Retinal pigment epithelial cell (primary cell): ENCODE measurements at regions not wholly inside any gene's neighbourhood (a gene's known extent, or its start where the extent isn't known, plus 50 kb on each side); places are given as distances from the start of the nearest gene placed in this dataset.
"Not testable (repeated sequence)": the region's sequence is repeated elsewhere in the genome, so short reads cannot be mapped to it uniquely, and the experiment has no call there.

Source experiments
- DNase-seq: peaks from one replicate; pipeline ENCODE4 v3.0.0-alpha.2; 2010; ENCODE audit warnings: low read depth
- H3K4me3 ChIP-seq: 2 replicates; pipeline ENCODE4 v1.5.1; 2011; ENCODE audit warnings: mild to moderate bottlenecking, low read length, control low read depth, moderate library complexity
- TF ChIP-seq, protein P1 (sequence below): conservative IDR thresholded peaks from 2 replicates; pipeline ENCODE4 v1.5.1; 2011; ENCODE audit warnings: low read depth, low read length, control low read depth, inconsistent platforms

DNA sequence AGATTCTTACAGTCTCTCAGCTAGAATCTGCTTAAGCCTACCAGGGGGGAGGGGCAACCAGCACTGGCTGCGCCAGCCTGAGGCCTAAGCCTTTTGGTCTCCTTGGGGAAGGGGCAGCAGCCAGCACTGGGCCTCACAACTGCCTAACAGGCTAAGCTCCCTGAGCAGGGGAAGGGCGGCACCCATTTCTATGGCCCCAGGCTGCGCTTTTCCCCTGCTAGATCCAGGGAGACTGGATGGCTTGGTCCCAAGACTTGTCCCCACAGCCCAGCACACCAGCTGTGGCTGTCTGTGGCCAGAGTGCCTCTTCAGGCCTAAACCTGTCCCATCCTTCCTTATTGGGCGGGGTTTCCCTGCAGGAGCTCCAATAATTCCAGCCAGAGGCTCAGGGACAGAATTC lies 1230.3 kb upstream of the CRIM1 start:
- TF ChIP-seq, protein P1, sequence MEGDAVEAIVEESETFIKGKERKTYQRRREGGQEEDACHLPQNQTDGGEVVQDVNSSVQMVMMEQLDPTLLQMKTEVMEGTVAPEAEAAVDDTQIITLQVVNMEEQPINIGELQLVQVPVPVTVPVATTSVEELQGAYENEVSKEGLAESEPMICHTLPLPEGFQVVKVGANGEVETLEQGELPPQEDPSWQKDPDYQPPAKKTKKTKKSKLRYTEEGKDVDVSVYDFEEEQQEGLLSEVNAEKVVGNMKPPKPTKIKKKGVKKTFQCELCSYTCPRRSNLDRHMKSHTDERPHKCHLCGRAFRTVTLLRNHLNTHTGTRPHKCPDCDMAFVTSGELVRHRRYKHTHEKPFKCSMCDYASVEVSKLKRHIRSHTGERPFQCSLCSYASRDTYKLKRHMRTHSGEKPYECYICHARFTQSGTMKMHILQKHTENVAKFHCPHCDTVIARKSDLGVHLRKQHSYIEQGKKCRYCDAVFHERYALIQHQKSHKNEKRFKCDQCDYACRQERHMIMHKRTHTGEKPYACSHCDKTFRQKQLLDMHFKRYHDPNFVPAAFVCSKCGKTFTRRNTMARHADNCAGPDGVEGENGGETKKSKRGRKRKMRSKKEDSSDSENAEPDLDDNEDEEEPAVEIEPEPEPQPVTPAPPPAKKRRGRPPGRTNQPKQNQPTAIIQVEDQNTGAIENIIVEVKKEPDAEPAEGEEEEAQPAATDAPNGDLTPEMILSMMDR = no peak
- no peak for DNase-seq

DNA sequence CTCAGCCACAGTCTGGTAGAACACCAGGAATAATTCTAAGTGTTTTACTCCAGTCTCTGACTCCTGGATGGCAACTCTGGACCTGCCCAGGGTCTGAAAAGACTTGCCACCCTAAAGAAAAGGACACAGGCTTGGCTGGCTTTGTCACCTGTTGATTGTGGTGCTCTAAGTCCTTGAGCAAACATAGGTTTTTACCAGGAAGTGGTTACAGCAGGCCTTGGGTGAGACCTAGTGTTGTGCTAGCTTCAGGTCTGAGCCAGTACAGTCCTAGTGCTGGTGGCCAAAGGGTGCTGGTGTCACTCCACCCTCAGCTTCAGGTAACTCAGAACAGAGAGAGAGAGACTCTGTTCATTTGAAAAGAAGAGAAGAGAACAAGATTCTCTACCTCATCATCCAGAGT lies 1239.4 kb upstream of the CRIM1 start:
- DNase-seq = no peak
- H3K4me3 ChIP-seq = no peak overlapping the region
- TF ChIP-seq, protein P1 = no peak

More for the DNA sequence above, 1230.3 kb upstream of the CRIM1 start:
- H3K4me3 ChIP-seq = no peak overlapping the region

DNA sequence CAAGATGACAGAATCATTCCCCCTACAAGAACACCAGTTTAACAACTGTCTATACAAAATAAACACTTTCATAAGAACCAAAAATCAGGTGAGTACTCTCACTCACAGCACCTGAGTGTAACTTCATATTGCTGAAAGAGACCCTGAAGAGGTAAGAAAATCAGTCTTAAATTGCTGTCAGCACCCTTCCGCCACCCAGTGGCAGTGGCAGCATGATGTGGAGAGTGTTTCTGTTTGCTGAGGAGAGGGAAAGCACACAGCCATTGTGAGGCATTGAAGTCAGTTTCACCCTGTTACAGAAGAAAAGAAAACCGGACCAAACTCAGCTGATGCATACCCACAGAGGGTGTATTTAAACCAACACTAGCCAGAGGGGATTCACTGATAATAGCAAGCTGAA lies 1240.8 kb upstream of the CRIM1 start:
- TF ChIP-seq, protein P1 = peak; percentile 45
- no peak for DNase-seq
- no peak overlapping the region for H3K4me3 ChIP-seq

DNA sequence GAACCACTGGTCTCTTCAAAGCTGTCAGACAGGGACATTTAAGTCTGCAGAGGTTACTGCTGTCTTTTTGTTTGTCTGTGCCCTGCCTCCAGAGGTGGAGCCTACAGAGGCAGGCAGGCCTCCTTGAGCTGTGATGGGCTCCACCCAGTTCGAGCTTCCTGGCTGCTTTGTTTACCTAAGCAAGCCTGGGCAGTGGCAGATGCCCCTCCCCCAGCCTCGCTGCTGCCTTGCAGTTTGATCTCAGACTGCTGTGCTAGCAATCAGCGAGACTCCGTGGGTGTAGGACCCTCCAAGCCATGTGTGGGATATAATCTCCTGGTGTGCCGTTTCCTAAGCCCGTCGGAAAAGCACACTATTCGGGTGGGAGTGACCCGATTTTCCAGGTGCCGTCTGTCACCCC lies 1243.2 kb upstream of the CRIM1 start:
- DNase-seq, H3K4me3 ChIP-seq: not testable (repeated sequence)

DNA sequence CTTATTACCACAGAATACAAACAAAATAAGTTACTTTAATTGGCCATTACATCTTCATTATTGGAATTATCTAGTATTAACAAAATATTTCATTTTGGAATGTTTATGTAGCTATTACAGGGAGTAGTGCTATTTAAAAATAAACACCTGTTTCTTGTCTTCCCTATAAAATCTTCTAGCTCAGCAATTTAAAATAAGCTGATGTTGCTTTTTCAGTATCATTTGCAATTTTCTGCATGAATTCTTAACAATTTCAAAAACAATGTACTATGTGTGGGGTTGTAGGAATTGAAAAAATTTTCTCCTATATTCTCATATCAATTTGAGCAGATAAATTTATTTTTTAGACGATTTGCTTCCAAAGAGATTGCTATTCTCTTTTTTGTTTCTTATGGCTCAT lies 1251.3 kb upstream of the CRIM1 start:
- TF ChIP-seq, protein P1 = no peak
- no peak for DNase-seq
- no peak overlapping the region for H3K4me3 ChIP-seq

DNA sequence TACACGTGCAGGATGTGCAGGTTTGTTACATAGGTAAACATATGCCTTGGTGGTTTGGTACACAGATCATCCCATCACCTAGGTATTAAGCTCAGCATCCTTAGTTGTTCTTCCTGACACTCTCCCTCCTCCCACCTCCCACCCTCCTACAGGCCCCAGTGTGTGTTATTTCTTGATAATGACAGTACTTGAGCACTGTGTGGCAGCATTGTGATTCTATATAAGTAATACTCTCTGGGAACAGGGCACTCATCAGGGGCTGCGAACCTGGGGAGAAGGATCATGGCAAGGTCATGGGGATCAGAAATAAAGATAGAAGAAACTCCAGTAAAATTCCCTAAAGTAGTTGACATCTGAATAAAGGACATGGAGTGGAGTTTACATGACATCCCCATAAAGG lies 1256.2 kb upstream of the CRIM1 start:
- DNase-seq = no peak
- TF ChIP-seq, protein P1 = no peak
- no peak overlapping the region for H3K4me3 ChIP-seq

DNA sequence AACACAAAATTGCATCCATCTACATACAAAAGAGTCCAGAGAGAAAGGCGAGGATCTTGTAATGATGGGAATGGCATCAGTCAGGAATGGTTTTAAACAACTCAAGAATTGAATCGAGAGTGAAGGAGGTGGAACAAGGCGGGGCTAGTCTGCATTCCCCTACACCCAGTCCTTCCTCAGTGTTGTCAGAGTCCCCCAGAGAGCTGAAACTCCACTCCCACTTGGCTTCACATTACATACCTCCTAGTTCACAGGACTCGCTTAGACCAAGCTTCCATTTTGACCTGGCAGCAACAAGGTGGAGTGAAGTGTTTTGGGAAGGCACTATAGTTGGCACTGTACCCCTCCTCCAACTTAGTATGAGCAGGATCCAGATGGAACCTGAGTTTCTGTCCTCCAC lies 1273.5 kb upstream of the CRIM1 start:
- TF ChIP-seq, protein P1 = no peak
- no peak for DNase-seq
- no peak overlapping the region for H3K4me3 ChIP-seq

DNA sequence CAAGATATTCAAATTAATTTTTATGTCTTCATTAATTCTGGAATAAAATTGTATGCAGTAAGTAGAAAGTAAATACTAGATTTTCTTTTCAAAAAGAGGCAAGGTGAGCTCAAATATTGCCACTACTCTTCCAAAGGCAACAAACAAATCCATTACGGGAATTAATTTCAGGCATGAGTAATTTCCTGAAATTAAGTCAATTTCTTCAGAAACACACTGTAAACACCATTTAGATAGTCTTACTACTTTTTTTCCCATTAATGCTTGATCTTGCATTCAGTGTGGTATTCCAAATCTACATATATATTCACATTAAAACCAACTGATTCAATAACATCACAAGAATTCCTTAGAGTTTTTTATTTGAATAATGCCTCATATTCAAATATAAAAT lies 1274.0 kb upstream of the CRIM1 start:
- no peak overlapping the region for H3K4me3 ChIP-seq
- TF ChIP-seq, protein P1 = no peak
- DNase-seq = no peak
